GM18909 (cell line): ENCODE measurements at regions not wholly inside any gene's neighbourhood (a gene's known extent, or its start where the extent isn't known, plus 50 kb on each side); places are given as distances from the start of the nearest gene placed in this dataset.

Experiments used
- ATAC-seq: cut with Tn5 transposase; IDR thresholded peaks from one replicate; pipeline ENCODE4 v1.9.1; 2021; ENCODE audit warnings: mild to moderate bottlenecking; ENCODE audit not compliant: unreplicated experiment, poor library complexity

- peak; percentile 83 for ATAC-seq
Measured at GRCh38 chr2:64767670-64768468, 114.2 kb upstream of the SERTAD2 start.

- ATAC-seq: no peak
Measured at GRCh38 chr2:64768491-64769005, 114.8 kb upstream of the SERTAD2 start.

GRCh38 chr2:64769392-64770044, 115.8 kb upstream of the SERTAD2 start:
- no peak for ATAC-seq

GRCh38 chr2:64770137-64770780, 116.5 kb upstream of the SERTAD2 start:
- no peak for ATAC-seq

- ATAC-seq: no peak
Measured at GRCh38 chr2:64770781-64771334, 117.1 kb upstream of the SERTAD2 start.

- no peak for ATAC-seq
Measured at GRCh38 chr2:64771737-64772136, 118.0 kb upstream of the SERTAD2 start.

- no peak for ATAC-seq
Measured at GRCh38 chr2:64773461-64774118, 119.9 kb upstream of the SERTAD2 start.

- no peak for ATAC-seq
Measured at GRCh38 chr2:64777841-64778240, 124.1 kb upstream of the SERTAD2 start.

GRCh38 chr2:64779117-64779690, 125.5 kb upstream of the SERTAD2 start:
- ATAC-seq: no peak

- no peak for ATAC-seq
Measured at GRCh38 chr2:64780041-64780440, 126.3 kb upstream of the SERTAD2 start.

- ATAC-seq: no peak
Measured at GRCh38 chr2:64781711-64782390, 128.1 kb upstream of the SERTAD2 start.

- no peak for ATAC-seq
Measured at GRCh38 chr2:64784168-64785061, 130.7 kb upstream of the SERTAD2 start.

- ATAC-seq: no peak
Measured at GRCh38 chr2:64785245-64785644, 131.5 kb upstream of the SERTAD2 start.

- no peak for ATAC-seq
Measured at GRCh38 chr2:64786343-64787018, 132.8 kb upstream of the SERTAD2 start.

- ATAC-seq: no peak
Measured at GRCh38 chr2:64787019-64787365, 133.3 kb upstream of the SERTAD2 start.

- ATAC-seq: no peak
Measured at GRCh38 chr2:64787698-64788097, 134.0 kb upstream of the SERTAD2 start.

- ATAC-seq: no peak
Measured at GRCh38 chr2:64789466-64790320, 136.0 kb upstream of the SERTAD2 start.
